ENCODE measurements at regions not wholly inside any gene's neighbourhood (a gene's known extent, or its start where the extent isn't known, plus 50 kb on each side); places are given as distances from the start of the nearest gene placed in this dataset.
"Not testable (repeated sequence)": the region's sequence is repeated elsewhere in the genome, so short reads cannot be mapped to it uniquely, and the experiment has no call there.

- ChIA-PET POLR2A (no interaction called here), CTCF (no interaction called here)
- no peak overlapping the region for H3K4me3 Mint-ChIP-seq
- no peak for DNase-seq
- no peak for ATAC-seq
- no peaks in the 10 kb centered on the region for H3K27me3 Mint-ChIP-seq
- no peaks in the 10 kb centered on the region for H3K9me3 Mint-ChIP-seq (ENCODE audit: low read depth)
- H3K27ac Mint-ChIP-seq = no peak overlapping the region
- intact Hi-C loops (cut with DNase I, micrococcal nuclease) = no loop called here
- no peaks in the 10 kb centered on the region for H3K4me1 Mint-ChIP-seq
- no peaks in the 10 kb centered on the region for H3K36me3 Mint-ChIP-seq (ENCODE audit: low read depth)
These were observed 235.2 kb upstream of the ASCC3 start for GRCh38 chr6:101116337-101116736.

DNA sequence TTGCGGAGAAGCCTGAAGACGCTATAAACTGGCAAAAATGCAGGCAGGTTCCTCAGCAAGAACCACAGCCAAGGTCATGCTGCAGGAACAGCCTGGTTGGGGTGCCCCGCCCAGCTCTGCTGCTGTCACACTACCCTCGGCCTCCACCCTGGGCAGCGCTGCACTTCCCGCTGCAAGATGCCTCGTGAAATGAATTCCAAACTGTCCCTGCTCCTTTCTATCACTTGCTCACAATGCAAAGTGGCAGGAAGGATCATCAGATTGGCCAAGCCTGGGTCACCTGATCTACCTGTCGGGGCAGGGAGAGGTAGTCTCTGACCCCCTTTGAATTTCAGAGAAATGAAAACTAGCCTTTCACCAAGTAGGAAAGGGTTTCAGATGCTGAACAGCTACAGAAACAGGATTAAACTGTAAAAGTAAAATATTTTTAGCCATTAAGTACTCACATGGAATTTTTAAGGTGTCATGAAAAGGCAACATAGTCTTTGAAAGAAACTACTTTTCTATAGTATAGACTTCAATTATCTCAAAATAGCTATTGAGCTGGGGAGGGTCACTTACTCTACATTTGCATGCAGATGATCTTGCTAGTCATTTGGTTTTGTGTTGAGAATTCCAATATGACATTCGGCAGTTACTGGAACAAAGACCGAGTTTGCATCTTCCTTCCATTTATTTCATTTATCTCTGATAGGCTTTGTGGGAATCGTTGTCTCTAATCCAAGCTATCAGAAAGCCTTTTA is 236.4 kb upstream of the ASCC3 start:
- no peaks in the 10 kb centered on the region for H3K4me1 Mint-ChIP-seq
- H3K27me3 Mint-ChIP-seq = no peaks in the 10 kb centered on the region
- intact Hi-C loops (cut with DNase I, micrococcal nuclease) = no loop called here
- H3K9me3 Mint-ChIP-seq (ENCODE audit: low read depth) = no peaks in the 10 kb centered on the region
- CTCF ChIA-PET = no interaction called here
- ATAC-seq = no peak
- POLR2A ChIA-PET = no interaction called here
- no peaks in the 10 kb centered on the region for H3K36me3 Mint-ChIP-seq (ENCODE audit: low read depth)
- H3K27ac Mint-ChIP-seq = no peak overlapping the region
- DNase-seq = no peak
- H3K4me3 Mint-ChIP-seq = no peak overlapping the region

- no peak overlapping the region for H3K27ac Mint-ChIP-seq
- DNase-seq (no peak), ATAC-seq (no peak)
- H3K27me3 Mint-ChIP-seq = no peaks in the 10 kb centered on the region
- H3K36me3 Mint-ChIP-seq (ENCODE audit: low read depth) = no peaks in the 10 kb centered on the region
- ChIA-PET CTCF (no interaction called here), POLR2A (no interaction called here)
- intact Hi-C loops (cut with DNase I, micrococcal nuclease) = no loop called here
- no peaks in the 10 kb centered on the region for H3K9me3 Mint-ChIP-seq (ENCODE audit: low read depth)
- no peaks in the 10 kb centered on the region for H3K4me1 Mint-ChIP-seq
- no peak overlapping the region for H3K4me3 Mint-ChIP-seq
These were observed 236.9 kb upstream of the ASCC3 start for GRCh38 chr6:101118136-101118396.

- Mint-ChIP-seq H3K9me3 (ENCODE audit: low read depth) (no peaks in the 10 kb centered on the region), H3K36me3 (ENCODE audit: low read depth) (no peaks in the 10 kb centered on the region), H3K27ac (no peak overlapping the region), H3K27me3 (no peaks in the 10 kb centered on the region), H3K4me3 (no peak overlapping the region), H3K4me1 (no peaks in the 10 kb centered on the region)
- no peak for DNase-seq
- intact Hi-C loops (cut with DNase I, micrococcal nuclease) = no loop called here
- ChIA-PET CTCF (no interaction called here), POLR2A (no interaction called here)
- no peak for ATAC-seq
These were observed 239.6 kb upstream of the ASCC3 start for GRCh38 chr6:101120747-101121146.

DNA sequence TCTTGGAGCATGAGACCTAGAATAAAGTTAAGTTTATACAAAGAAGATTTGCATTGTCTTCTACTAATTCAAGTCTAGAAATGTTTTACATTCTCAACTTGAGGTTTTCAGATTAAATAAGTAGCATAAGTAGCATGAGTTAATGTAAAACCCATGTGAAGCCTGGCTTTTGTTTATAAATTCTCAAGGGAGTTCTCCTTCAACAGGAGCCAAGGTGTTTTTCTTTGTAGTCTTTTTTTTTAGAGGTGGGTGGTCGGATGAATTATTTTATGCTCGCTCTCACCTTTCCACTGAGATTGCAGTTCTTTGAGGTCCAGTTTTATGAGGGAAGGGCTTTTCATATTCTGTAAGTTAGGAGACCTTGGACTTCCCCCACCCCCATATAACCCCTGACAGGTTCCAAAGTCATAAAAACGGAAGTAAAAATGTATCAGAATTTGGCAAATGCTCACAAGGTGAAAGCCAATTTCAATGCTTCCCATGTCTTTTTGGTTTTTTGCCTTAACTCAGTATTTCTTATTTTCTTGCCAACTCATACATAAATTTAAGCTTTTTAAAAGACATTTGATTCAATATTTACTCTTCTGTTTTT is 244.3 kb upstream of the ASCC3 start:
- H3K36me3 Mint-ChIP-seq (ENCODE audit: low read depth) = no peaks in the 10 kb centered on the region
- H3K27me3 Mint-ChIP-seq = no peaks in the 10 kb centered on the region
- CTCF ChIA-PET = no interaction called here
- H3K4me3 Mint-ChIP-seq = no peak overlapping the region
- intact Hi-C loops (cut with DNase I, micrococcal nuclease) = no loop called here
- DNase-seq = no peak
- no peak overlapping the region for H3K27ac Mint-ChIP-seq
- ATAC-seq = no peak
- POLR2A ChIA-PET = no interaction called here
- H3K9me3 Mint-ChIP-seq (ENCODE audit: low read depth) = no peaks in the 10 kb centered on the region
- H3K4me1 Mint-ChIP-seq = no peaks in the 10 kb centered on the region

DNA sequence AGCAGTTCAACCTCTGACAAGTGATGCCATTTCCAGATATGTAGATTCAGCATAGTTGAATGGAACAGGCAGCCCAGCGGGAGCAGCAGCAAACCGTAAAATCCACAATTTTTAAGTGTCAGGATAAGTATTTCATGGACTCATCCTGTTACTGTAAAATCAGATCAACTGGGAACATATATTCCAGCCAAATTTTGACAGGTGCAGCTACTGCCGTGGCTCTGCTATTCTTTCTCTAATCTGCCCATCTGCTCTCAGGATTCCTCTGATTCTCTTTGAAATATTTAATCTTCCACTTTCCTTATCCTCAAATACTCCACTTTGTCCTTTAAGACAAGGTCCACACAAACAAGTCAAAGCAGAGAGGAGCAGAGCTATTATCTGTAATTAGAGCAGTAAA is 245.4 kb upstream of the ASCC3 start:
- H3K36me3 Mint-ChIP-seq (ENCODE audit: low read depth) = no peaks in the 10 kb centered on the region
- CTCF ChIA-PET = no interaction called here
- no peak overlapping the region for H3K4me3 Mint-ChIP-seq
- H3K4me1 Mint-ChIP-seq = no peaks in the 10 kb centered on the region
- H3K27me3 Mint-ChIP-seq = no peaks in the 10 kb centered on the region
- intact Hi-C loops (cut with DNase I, micrococcal nuclease) = no loop called here
- no peaks in the 10 kb centered on the region for H3K9me3 Mint-ChIP-seq (ENCODE audit: low read depth)
- POLR2A ChIA-PET = no interaction called here
- ATAC-seq (no peak), DNase-seq (no peak)
- no peak overlapping the region for H3K27ac Mint-ChIP-seq

DNA sequence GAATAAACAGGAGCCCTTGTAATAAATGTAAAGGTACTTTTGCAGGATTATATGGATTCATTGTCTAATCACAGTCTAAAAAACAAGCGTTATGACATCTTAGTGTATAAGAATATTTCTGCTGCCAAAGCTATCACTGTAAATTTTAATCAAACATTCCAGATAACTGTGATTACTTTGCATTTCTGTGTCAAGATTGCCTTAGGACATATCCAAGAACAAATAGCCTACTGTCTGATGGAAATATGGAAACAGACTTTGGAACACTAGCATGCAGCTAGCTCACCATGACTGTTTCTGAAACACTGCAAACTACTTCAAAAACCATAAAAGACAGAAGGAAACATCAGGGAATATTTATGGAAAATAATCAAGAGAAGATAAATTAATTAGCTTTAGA is 248.7 kb upstream of the ASCC3 start:
- DNase-seq = no peak
- Mint-ChIP-seq H3K36me3 (ENCODE audit: low read depth) (no peaks in the 10 kb centered on the region), H3K27ac (no peak overlapping the region), H3K9me3 (ENCODE audit: low read depth) (no peaks in the 10 kb centered on the region), H3K4me1 (no peaks in the 10 kb centered on the region), H3K4me3 (no peak overlapping the region), H3K27me3 (no peaks in the 10 kb centered on the region)
- intact Hi-C loops (cut with DNase I, micrococcal nuclease) = no loop called here
- ChIA-PET CTCF (no interaction called here), POLR2A (no interaction called here)
- ATAC-seq = no peak

- no peak overlapping the region for H3K27ac Mint-ChIP-seq
- no peaks in the 10 kb centered on the region for H3K36me3 Mint-ChIP-seq (ENCODE audit: low read depth)
- no peak overlapping the region for H3K4me3 Mint-ChIP-seq
- H3K9me3 Mint-ChIP-seq (ENCODE audit: low read depth) = no peaks in the 10 kb centered on the region
- ATAC-seq = no peak
- ChIA-PET CTCF (no interaction called here), POLR2A (no interaction called here)
- no peaks in the 10 kb centered on the region for H3K4me1 Mint-ChIP-seq
- intact Hi-C loops (cut with DNase I, micrococcal nuclease) = no loop called here
- no peak for DNase-seq
- no peaks in the 10 kb centered on the region for H3K27me3 Mint-ChIP-seq
These were observed 247.1 kb upstream of the GRIK2 start for GRCh38 chr6:101146389-101146788.

DNA sequence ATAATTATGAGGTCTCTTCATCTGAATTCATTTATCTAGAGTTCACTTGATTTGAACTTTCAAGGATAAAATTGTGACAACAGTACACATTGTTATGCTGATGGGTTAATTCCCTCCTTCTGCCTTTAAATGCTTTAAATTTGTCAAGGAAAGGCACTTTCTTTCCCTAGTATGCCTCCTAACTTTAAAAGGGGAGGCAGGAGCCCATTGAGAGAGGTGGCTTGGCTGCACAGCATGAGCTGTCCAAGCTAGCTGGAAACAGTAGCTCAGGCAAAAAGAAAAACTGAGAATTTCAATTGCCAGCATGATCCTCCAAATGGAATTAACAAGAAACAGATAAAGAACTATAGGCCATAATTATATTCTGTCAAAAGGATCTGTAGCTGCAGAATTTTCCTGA is 243.3 kb upstream of the GRIK2 start:
- intact Hi-C loops (cut with DNase I, micrococcal nuclease) = no loop called here
- POLR2A ChIA-PET = no interaction called here
- no peaks in the 10 kb centered on the region for H3K36me3 Mint-ChIP-seq (ENCODE audit: low read depth)
- H3K9me3 Mint-ChIP-seq (ENCODE audit: low read depth) = no peaks in the 10 kb centered on the region
- no peak overlapping the region for H3K4me3 Mint-ChIP-seq
- H3K27me3 Mint-ChIP-seq = no peaks in the 10 kb centered on the region
- no peaks in the 10 kb centered on the region for H3K4me1 Mint-ChIP-seq
- DNase-seq (no peak), ATAC-seq (no peak)
- no peak overlapping the region for H3K27ac Mint-ChIP-seq
- CTCF ChIA-PET = no interaction called here

- H3K36me3 Mint-ChIP-seq (ENCODE audit: low read depth); ATAC-seq; H3K9me3 Mint-ChIP-seq (ENCODE audit: low read depth); DNase-seq; CTCF ChIA-PET; H3K4me3 Mint-ChIP-seq; intact Hi-C loops (cut with DNase I, micrococcal nuclease); POLR2A ChIA-PET; H3K27me3 Mint-ChIP-seq; H3K4me1 Mint-ChIP-seq; H3K27ac Mint-ChIP-seq: not testable (repeated sequence)
These were observed 235.9 kb upstream of the GRIK2 start for GRCh38 chr6:101157638-101158037.

GRCh38 chr6:101163611-101164010 is 229.9 kb upstream of the GRIK2 start:
- no peak overlapping the region for H3K4me3 Mint-ChIP-seq
- H3K9me3 Mint-ChIP-seq (ENCODE audit: low read depth) = peaks cover 2% of the 10 kb centered on the region
- ChIA-PET POLR2A (no interaction called here), CTCF (no interaction called here)
- ATAC-seq = no peak
- no peaks in the 10 kb centered on the region for H3K27me3 Mint-ChIP-seq
- no peaks in the 10 kb centered on the region for H3K4me1 Mint-ChIP-seq
- no peaks in the 10 kb centered on the region for H3K36me3 Mint-ChIP-seq (ENCODE audit: low read depth)
- DNase-seq = no peak
- no peak overlapping the region for H3K27ac Mint-ChIP-seq
- intact Hi-C loops (cut with DNase I, micrococcal nuclease) = no loop called here

GRCh38 chr6:101167638-101168037 is 225.9 kb upstream of the GRIK2 start:
- no peak for DNase-seq

GRCh38 chr6:101171049-101171448 is 222.5 kb upstream of the GRIK2 start:
- POLR2A ChIA-PET; H3K4me3 Mint-ChIP-seq; DNase-seq; CTCF ChIA-PET; H3K36me3 Mint-ChIP-seq (ENCODE audit: low read depth); H3K4me1 Mint-ChIP-seq; ATAC-seq; H3K27ac Mint-ChIP-seq; intact Hi-C loops (cut with DNase I, micrococcal nuclease); H3K27me3 Mint-ChIP-seq: not testable (repeated sequence)
- H3K9me3 Mint-ChIP-seq (ENCODE audit: low read depth) = peaks cover 16% of the 10 kb centered on the region

More at GRCh38 chr6:101167638-101168037, 225.9 kb upstream of the GRIK2 start:
- Mint-ChIP-seq H3K4me1 (no peaks in the 10 kb centered on the region), H3K27ac (no peak overlapping the region), H3K27me3 (no peaks in the 10 kb centered on the region), H3K36me3 (ENCODE audit: low read depth) (no peaks in the 10 kb centered on the region), H3K4me3 (no peak overlapping the region), H3K9me3 (ENCODE audit: low read depth) (peaks cover 16% of the 10 kb centered on the region)
- intact Hi-C loops (cut with DNase I, micrococcal nuclease) = no loop called here
- CTCF ChIA-PET = no interaction called here
- no peak for ATAC-seq
- POLR2A ChIA-PET = no interaction called here
